ENCODE measurements at regions not wholly inside any gene's neighbourhood (a gene's known extent, or its start where the extent isn't known, plus 50 kb on each side); places are given as distances from the start of the nearest gene placed in this dataset.

DNA sequence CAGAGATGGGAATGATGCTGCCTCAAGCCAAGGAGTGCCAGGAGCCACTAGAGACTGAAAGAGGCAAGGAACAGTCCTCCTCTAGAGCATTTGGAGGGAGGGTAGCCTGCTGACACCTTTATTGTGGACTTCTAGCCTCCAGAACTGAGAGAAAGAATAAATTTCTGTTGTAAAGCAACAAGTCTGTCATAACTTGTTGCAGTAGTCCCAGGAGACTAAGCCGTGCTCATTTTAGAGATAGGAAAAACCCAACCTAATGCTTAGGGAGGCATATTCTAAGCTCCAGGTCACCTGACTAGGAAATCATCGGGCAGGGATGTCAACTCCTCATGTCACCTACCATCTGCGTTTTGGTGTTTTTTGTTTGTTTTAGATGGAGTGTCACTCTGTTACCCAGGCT is 345.4 kb upstream of the EEF2KMT start:
- Histone ChIP-seq H3K4me3 (no peak overlapping the region), H3K27me3 (no peaks in the 10 kb centered on the region), H3K27ac (no peak overlapping the region), H3K9me3 (no peaks in the 10 kb centered on the region), H3K36me3 (no peaks in the 10 kb centered on the region), H3K4me1 (no peaks in the 10 kb centered on the region)
- intact Hi-C loops (cut with DNase I; ENCODE audit: low total_unique reads), result no loop called here
- DNase-seq, result no peak
- TF ChIP-seq, protein P1, sequence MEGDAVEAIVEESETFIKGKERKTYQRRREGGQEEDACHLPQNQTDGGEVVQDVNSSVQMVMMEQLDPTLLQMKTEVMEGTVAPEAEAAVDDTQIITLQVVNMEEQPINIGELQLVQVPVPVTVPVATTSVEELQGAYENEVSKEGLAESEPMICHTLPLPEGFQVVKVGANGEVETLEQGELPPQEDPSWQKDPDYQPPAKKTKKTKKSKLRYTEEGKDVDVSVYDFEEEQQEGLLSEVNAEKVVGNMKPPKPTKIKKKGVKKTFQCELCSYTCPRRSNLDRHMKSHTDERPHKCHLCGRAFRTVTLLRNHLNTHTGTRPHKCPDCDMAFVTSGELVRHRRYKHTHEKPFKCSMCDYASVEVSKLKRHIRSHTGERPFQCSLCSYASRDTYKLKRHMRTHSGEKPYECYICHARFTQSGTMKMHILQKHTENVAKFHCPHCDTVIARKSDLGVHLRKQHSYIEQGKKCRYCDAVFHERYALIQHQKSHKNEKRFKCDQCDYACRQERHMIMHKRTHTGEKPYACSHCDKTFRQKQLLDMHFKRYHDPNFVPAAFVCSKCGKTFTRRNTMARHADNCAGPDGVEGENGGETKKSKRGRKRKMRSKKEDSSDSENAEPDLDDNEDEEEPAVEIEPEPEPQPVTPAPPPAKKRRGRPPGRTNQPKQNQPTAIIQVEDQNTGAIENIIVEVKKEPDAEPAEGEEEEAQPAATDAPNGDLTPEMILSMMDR (IDR thresholded peaks at IDR 0.05), result no peak
- no peak for TF ChIP-seq POLR2A (IDR thresholded peaks at IDR 0.05)

DNA sequence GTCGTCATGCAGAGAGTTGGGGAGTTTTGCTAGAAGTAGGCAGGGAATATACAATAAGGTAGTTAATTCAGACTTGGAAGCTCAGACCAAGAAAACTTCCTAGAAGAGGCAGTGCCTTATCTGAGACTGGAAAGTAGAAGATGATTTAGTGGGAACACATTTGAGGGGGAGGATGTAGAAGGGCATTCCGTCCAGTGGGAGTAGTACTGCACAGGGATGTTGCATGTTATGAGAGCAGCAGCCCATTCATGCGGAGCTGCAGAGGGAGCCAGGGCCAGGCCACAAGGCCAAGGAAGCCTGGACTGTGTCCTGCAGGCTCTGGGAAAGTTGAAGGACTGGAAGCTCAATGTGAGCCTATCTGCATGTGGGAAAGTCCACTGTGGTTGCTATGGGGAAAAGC is 344.5 kb upstream of the EEF2KMT start:
- TF ChIP-seq POLR2A (IDR thresholded peaks at IDR 0.05), result no peak
- H3K9me3 ChIP-seq, result no peaks in the 10 kb centered on the region
- H3K36me3 ChIP-seq, result no peaks in the 10 kb centered on the region
- H3K4me1 ChIP-seq, result no peaks in the 10 kb centered on the region
- no peaks in the 10 kb centered on the region for H3K27me3 ChIP-seq
- no peak overlapping the region for H3K4me3 ChIP-seq
- no peak overlapping the region for H3K27ac ChIP-seq
- intact Hi-C loops (cut with DNase I; ENCODE audit: low total_unique reads), result no loop called here
- DNase-seq, result no peak

DNA sequence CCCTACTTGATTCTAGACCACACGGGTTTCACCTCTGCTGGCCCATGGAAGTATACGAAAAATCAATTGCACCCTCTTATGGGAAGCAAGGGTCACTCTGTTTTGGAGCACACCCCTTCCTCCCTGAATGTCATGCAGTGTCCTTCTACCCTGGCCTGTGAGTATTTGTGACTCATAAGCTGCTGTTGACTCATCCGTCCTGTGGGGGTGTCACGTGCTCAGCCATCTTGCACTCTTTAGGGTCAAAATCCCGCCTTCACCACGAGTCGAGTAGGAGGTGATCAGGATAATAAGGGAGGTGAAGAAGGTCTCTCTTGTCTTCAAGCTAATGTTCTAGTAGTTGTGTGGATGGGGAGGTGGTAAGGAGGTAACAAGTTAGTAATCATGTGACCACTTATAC is 341.0 kb upstream of the EEF2KMT start:
- intact Hi-C loops (cut with DNase I; ENCODE audit: low total_unique reads), result no loop called here
- Histone ChIP-seq H3K9me3 (no peaks in the 10 kb centered on the region), H3K27me3 (no peaks in the 10 kb centered on the region), H3K4me3 (no peak overlapping the region), H3K4me1 (no peaks in the 10 kb centered on the region), H3K36me3 (no peaks in the 10 kb centered on the region), H3K27ac (no peak overlapping the region)
- TF ChIP-seq POLR2A (IDR thresholded peaks at IDR 0.05), result no peak
- TF ChIP-seq, protein P1 (IDR thresholded peaks at IDR 0.05), result no peak
- no peak for DNase-seq

DNA sequence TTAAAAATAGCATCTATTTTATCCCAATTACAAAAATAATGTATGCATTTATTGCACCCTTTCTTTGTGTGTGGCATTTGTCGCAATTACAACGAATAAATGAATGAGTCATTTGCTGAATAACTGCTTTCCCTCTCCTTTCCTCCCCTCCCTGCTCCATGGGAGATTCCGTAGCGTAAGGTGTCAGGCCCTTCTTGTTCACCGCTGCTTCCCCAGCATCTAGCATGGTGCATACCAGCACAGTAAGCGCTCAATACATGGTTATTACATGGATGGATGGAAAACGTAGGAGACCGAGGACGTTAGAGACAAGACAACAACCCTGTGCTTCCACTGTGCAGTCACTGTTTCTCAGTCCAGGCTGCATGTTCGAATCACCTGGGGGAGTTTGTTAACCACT is 336.0 kb upstream of the EEF2KMT start:
- intact Hi-C loops (cut with DNase I; ENCODE audit: low total_unique reads), result no loop called here
- Histone ChIP-seq H3K9me3 (no peaks in the 10 kb centered on the region), H3K27ac (no peak overlapping the region), H3K4me3 (no peak overlapping the region), H3K27me3 (no peaks in the 10 kb centered on the region), H3K4me1 (no peaks in the 10 kb centered on the region), H3K36me3 (no peaks in the 10 kb centered on the region)
- TF ChIP-seq POLR2A (IDR thresholded peaks at IDR 0.05), result no peak
- TF ChIP-seq, protein P1 (IDR thresholded peaks at IDR 0.05), result no peak
- no peak for DNase-seq

DNA sequence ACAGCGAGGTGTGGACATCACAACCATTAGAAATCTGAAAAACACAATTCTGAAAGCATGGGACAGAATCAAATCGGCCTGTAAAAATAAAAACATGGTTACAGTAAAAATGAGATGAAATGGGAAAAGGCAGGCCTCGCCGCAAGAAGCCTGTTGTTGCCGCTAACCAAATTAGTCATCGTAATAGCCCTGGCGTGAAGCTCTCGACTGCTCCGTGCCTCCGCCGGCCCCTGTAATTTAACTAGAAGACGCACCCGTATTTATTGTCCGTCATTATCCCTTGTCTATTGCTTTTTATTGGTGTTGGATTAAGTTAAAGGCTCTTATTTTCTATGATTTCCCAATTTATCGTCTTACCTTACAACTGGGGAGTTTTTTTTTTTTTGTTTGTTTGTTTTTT is 334.6 kb upstream of the EEF2KMT start:
- no peaks in the 10 kb centered on the region for H3K36me3 ChIP-seq
- TF ChIP-seq, protein P1 (IDR thresholded peaks at IDR 0.05), result no peak
- TF ChIP-seq POLR2A (IDR thresholded peaks at IDR 0.05), result no peak
- H3K9me3 ChIP-seq, result no peaks in the 10 kb centered on the region
- intact Hi-C loops (cut with DNase I; ENCODE audit: low total_unique reads), result no loop called here
- no peaks in the 10 kb centered on the region for H3K27me3 ChIP-seq
- no peak overlapping the region for H3K4me3 ChIP-seq
- no peaks in the 10 kb centered on the region for H3K4me1 ChIP-seq
- DNase-seq, result no peak
- no peak overlapping the region for H3K27ac ChIP-seq

DNA sequence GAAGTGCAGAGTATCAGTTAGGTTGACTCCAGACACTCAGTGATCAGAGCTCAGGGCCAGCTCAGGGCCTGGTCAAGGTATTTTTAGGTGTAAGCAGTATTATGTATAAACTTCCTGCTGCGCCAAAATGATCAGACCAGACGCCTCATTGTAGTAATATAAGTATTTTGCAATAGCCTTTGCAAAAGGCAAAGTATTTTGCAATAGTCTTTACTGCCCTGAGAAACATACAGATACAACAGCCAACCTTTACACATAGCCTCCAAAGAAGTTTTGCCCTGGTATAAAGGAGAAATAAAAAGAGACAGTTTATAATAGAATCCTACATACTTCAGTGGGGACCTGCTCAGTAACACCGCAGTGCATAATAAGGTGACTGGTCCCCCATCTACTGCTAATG is 333.0 kb upstream of the EEF2KMT start:
- H3K4me1 ChIP-seq, result no peaks in the 10 kb centered on the region
- H3K27ac ChIP-seq, result no peak overlapping the region
- no peaks in the 10 kb centered on the region for H3K36me3 ChIP-seq
- H3K9me3 ChIP-seq, result no peaks in the 10 kb centered on the region
- H3K4me3 ChIP-seq, result no peak overlapping the region
- intact Hi-C loops (cut with DNase I; ENCODE audit: low total_unique reads), result no loop called here
- H3K27me3 ChIP-seq, result no peaks in the 10 kb centered on the region
- TF ChIP-seq POLR2A (IDR thresholded peaks at IDR 0.05), result no peak
- TF ChIP-seq, protein P1 (IDR thresholded peaks at IDR 0.05), result no peak
- no peak for DNase-seq

Data from uterus (tissue), 3 donors.